Left lung (tissue), 4 donors: ENCODE measurements at regions not wholly inside any gene's neighbourhood (a gene's known extent, or its start where the extent isn't known, plus 50 kb on each side); places are given as distances from the start of the nearest gene placed in this dataset.

Experiments
- ATAC-seq: fragments of 200-7000 bp; cut with Tn5 transposase; one replicate; pipeline ENCODE4 v1.9.1; 2020; ENCODE audit warnings: moderate library complexity
- DNase-seq, 4 donors: peaks; one replicate each; pipeline ENCODE4 v3.0.0-alpha.2; 2013 to 2020
- H3K27ac ChIP-seq, 2 donors: fragments of 200-600 bp; sonication (generic) in 1 of 2; one replicate each; pipeline versions ENCODE4 v1.5.0 to v1.8.0; 2020 to 2021
- H3K27me3 ChIP-seq, 2 donors: fragments of 200-600 bp; sonication (generic) in 1 of 2; one replicate each; pipeline versions ENCODE4 v1.5.0 to v1.8.0; 2020 to 2021
- H3K36me3 ChIP-seq, 2 donors: fragments of 200-600 bp; sonication (generic) in 1 of 2; one replicate each; pipeline versions ENCODE4 v1.5.0 to v1.8.0; 2020 to 2021
- H3K4me1 ChIP-seq, 2 donors: fragments of 200-600 bp; one replicate each; pipeline ENCODE4 v1.8.0; 2021
- H3K4me3 ChIP-seq, 2 donors: fragments of 200-600 bp; sonication (generic) in 1 of 2; one replicate each; pipeline versions ENCODE4 v1.5.0 to v1.8.0; 2020 to 2021; ENCODE audit warnings: mild to moderate bottlenecking in 1 of 2
- H3K9me3 ChIP-seq, 2 donors: fragments of 200-600 bp; sonication (generic) in 1 of 2; one replicate each; pipeline versions ENCODE4 v1.5.0 to v1.8.0; 2020 to 2021
- CTCF ChIP-seq, 2 donors: fragments of 200-600 bp; sonication (generic) in 1 of 2; IDR thresholded peaks; one replicate each; pipeline versions ENCODE4 v1.5.0 to v1.8.0; 2021; ENCODE audit warnings: antibody characterized with exemption in 2 of 2
- intact Hi-C, 2 donors: fragments of 100-400 bp; cut with DNase I; formaldehyde crosslinking; loops; one replicate each; pipeline versions ENCODE4 v1.11.2 to v1.14.2; 2022
- donor health status: DM: no; HTN: yes; CAD: no.
- donor health status: DM: no; HTN: no; CAD: no.

GRCh38 chr2:121947674-121948073 lies 192.2 kb downstream of the TSN start:
- intact Hi-C loops = no loop called here
- no peak for ATAC-seq
- H3K36me3 ChIP-seq = no peaks in the 10 kb centered on the region

GRCh38 chr2:121949271-121949670 lies 193.8 kb downstream of the TSN start:
- H3K4me1 ChIP-seq = peaks cover 0 to 2% of the 10 kb centered on the region in 2 donors
- H3K36me3 ChIP-seq = no peaks in the 10 kb centered on the region
- H3K27me3 ChIP-seq = peaks cover 0 to 5% of the 10 kb centered on the region in 2 donors
- no peak for TF ChIP-seq CTCF (IDR thresholded peaks at IDR 0.05)
- H3K9me3 ChIP-seq = no peaks in the 10 kb centered on the region
- no peak overlapping the region for H3K27ac ChIP-seq
- intact Hi-C loops = no loop called here
- DNase-seq = no peak
- ATAC-seq = no peak
- no peak overlapping the region for H3K4me3 ChIP-seq

More at GRCh38 chr2:121947674-121948073, 192.2 kb downstream of the TSN start:
- no peaks in the 10 kb centered on the region for H3K9me3 ChIP-seq
- DNase-seq = no peak
- no peak overlapping the region for H3K27ac ChIP-seq
- H3K27me3 ChIP-seq = peaks cover 0 to 4% of the 10 kb centered on the region in 2 donors
- no peak overlapping the region for H3K4me3 ChIP-seq
- TF ChIP-seq CTCF (IDR thresholded peaks at IDR 0.05) = no peak
- H3K4me1 ChIP-seq = peaks cover 0 to 5% of the 10 kb centered on the region in 2 donors

DNA sequence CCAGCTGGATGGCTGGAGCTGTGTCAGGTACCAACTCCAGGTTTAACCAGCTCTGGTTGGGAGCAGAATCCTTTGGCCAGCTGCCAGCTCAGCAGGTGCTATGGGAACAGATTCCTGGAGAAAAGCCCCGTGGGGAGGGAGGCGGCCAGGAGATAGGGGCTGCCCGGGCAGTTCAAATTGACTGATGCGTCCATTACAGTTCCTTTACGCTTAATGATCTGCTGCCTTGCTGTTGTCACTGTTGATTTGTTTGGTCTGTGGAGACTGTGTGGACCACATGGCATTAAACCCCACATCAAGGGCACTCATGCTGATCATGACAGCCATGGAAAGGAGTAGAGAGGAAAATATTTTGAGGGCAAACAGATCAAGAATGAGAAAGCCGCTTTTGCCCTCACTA lies 200.0 kb downstream of the TSN start:
- ATAC-seq (no peak), DNase-seq (no peak)
- Histone ChIP-seq H3K4me1 (no peaks in the 10 kb centered on the region), H3K27ac (no peak overlapping the region), H3K9me3 (no peaks in the 10 kb centered on the region), H3K4me3 (no peak overlapping the region), H3K27me3 (peaks cover 0 to 9% of the 10 kb centered on the region in 2 donors), H3K36me3 (no peaks in the 10 kb centered on the region)
- TF ChIP-seq CTCF (IDR thresholded peaks at IDR 0.05) = no peak
- intact Hi-C loops = no loop called here

- no peak overlapping the region for H3K4me3 ChIP-seq
- no peaks in the 10 kb centered on the region for H3K36me3 ChIP-seq
- H3K9me3 ChIP-seq = no peaks in the 10 kb centered on the region
- no peak overlapping the region for H3K27ac ChIP-seq
- DNase-seq = no peak
- ATAC-seq = no peak
- no peak for TF ChIP-seq CTCF (IDR thresholded peaks at IDR 0.05)
- no peaks in the 10 kb centered on the region for H3K4me1 ChIP-seq
- intact Hi-C loops = no loop called here
- H3K27me3 ChIP-seq = peaks cover 0 to 9% of the 10 kb centered on the region in 2 donors
Observed at GRCh38 chr2:121955872-121956271, 200.4 kb downstream of the TSN start.

GRCh38 chr2:121960251-121960650 lies 204.8 kb downstream of the TSN start:
- no peaks in the 10 kb centered on the region for H3K9me3 ChIP-seq

More at GRCh38 chr2:121960251-121960650, 204.8 kb downstream of the TSN start:
- no peaks in the 10 kb centered on the region for H3K4me1 ChIP-seq
- intact Hi-C loops = no loop called here
- H3K27ac ChIP-seq = no peak overlapping the region
- no peaks in the 10 kb centered on the region for H3K36me3 ChIP-seq
- ATAC-seq = no peak
- no peak for TF ChIP-seq CTCF (IDR thresholded peaks at IDR 0.05)
- no peak for DNase-seq
- H3K4me3 ChIP-seq = no peak overlapping the region
- peaks cover 0 to 4% of the 10 kb centered on the region in 2 donors for H3K27me3 ChIP-seq
